Osteocyte (in vitro differentiated cells): ENCODE measurements at regions not wholly inside any gene's neighbourhood (a gene's known extent, or its start where the extent isn't known, plus 50 kb on each side); places are given as distances from the start of the nearest gene placed in this dataset.

Source experiments
- DNase-seq: peaks from one replicate; pipeline ENCODE4 v3.0.0; 2021; ENCODE audit warnings: mixed read lengths; ENCODE audit not compliant: unreplicated experiment; ENCODE audit errors: extremely low spot score
- H3K27ac Mint-ChIP-seq: one replicate; pipeline ENCODE4 v1.8.0; 2021; ENCODE audit warnings: mild to moderate bottlenecking, mixed read lengths; ENCODE audit not compliant: unreplicated experiment
- H3K27me3 Mint-ChIP-seq: one replicate; pipeline ENCODE4 v1.8.0; 2021; ENCODE audit warnings: mixed read lengths; ENCODE audit not compliant: unreplicated experiment
- H3K36me3 Mint-ChIP-seq: one replicate; pipeline ENCODE4 v1.8.0; 2021; ENCODE audit warnings: mixed read lengths; ENCODE audit not compliant: unreplicated experiment
- H3K4me1 Mint-ChIP-seq: one replicate; pipeline ENCODE4 v1.8.0; 2021; ENCODE audit warnings: mixed read lengths; ENCODE audit not compliant: unreplicated experiment
- H3K4me3 Mint-ChIP-seq: one replicate; pipeline ENCODE4 v1.8.0; 2021; ENCODE audit warnings: mild to moderate bottlenecking, moderate library complexity, mixed read lengths; ENCODE audit not compliant: unreplicated experiment
- H3K9me3 Mint-ChIP-seq: one replicate; pipeline ENCODE4 v1.8.0; 2021; ENCODE audit warnings: mixed read lengths; ENCODE audit not compliant: unreplicated experiment
- CTCF ChIP-seq: fragments of 200-600 bp; sonication (generic); IDR thresholded peaks from 2 replicates; pipeline ENCODE4 v1.5.0; 2021; ENCODE audit warnings: antibody characterized with exemption, mild to moderate bottlenecking, moderate library complexity

- TF ChIP-seq CTCF = no peak
- Mint-ChIP-seq H3K27ac (no peak overlapping the region), H3K4me3 (no peak overlapping the region), H3K4me1 (no peaks in the 10 kb centered on the region), H3K9me3 (no peaks in the 10 kb centered on the region), H3K27me3 (no peaks in the 10 kb centered on the region), H3K36me3 (no peaks in the 10 kb centered on the region)
- DNase-seq = no peak
Measured at GRCh38 chr12:17064834-17065233, 458.9 kb upstream of the LMO3 start.

- Mint-ChIP-seq H3K4me3 (no peak overlapping the region), H3K27me3 (no peaks in the 10 kb centered on the region), H3K9me3 (peaks cover 6% of the 10 kb centered on the region), H3K4me1 (no peaks in the 10 kb centered on the region), H3K36me3 (no peaks in the 10 kb centered on the region), H3K27ac (no peak overlapping the region)
- no peak for TF ChIP-seq CTCF
- DNase-seq = no peak
Measured at GRCh38 chr12:17062267-17063036, 456.5 kb upstream of the LMO3 start.

GRCh38 chr12:17060260-17060659, 454.3 kb upstream of the LMO3 start:
- no peak for DNase-seq
- H3K9me3 Mint-ChIP-seq = peaks cover 6% of the 10 kb centered on the region
- no peaks in the 10 kb centered on the region for H3K4me1 Mint-ChIP-seq
- H3K36me3 Mint-ChIP-seq = no peaks in the 10 kb centered on the region
- H3K4me3 Mint-ChIP-seq = no peak overlapping the region
- TF ChIP-seq CTCF = no peak
- no peak overlapping the region for H3K27ac Mint-ChIP-seq
- H3K27me3 Mint-ChIP-seq = no peaks in the 10 kb centered on the region

- no peaks in the 10 kb centered on the region for H3K27me3 Mint-ChIP-seq
- DNase-seq = no peak
- no peak for TF ChIP-seq CTCF
- peaks cover 6% of the 10 kb centered on the region for H3K9me3 Mint-ChIP-seq
- no peak overlapping the region for H3K27ac Mint-ChIP-seq
- no peaks in the 10 kb centered on the region for H3K36me3 Mint-ChIP-seq
- no peaks in the 10 kb centered on the region for H3K4me1 Mint-ChIP-seq
- no peak overlapping the region for H3K4me3 Mint-ChIP-seq
Measured at GRCh38 chr12:17056546-17056945, 450.6 kb upstream of the LMO3 start.

GRCh38 chr12:17038923-17039322, 433.0 kb upstream of the LMO3 start:
- H3K27ac Mint-ChIP-seq = no peak overlapping the region
- no peaks in the 10 kb centered on the region for H3K9me3 Mint-ChIP-seq
- no peak for DNase-seq
- no peaks in the 10 kb centered on the region for H3K36me3 Mint-ChIP-seq
- no peak for TF ChIP-seq CTCF
- no peaks in the 10 kb centered on the region for H3K4me1 Mint-ChIP-seq
- H3K4me3 Mint-ChIP-seq = no peak overlapping the region
- H3K27me3 Mint-ChIP-seq = no peaks in the 10 kb centered on the region
